Panc1 (cell line): ENCODE measurements at regions not wholly inside any gene's neighbourhood (a gene's known extent, or its start where the extent isn't known, plus 50 kb on each side); places are given as distances from the start of the nearest gene placed in this dataset.

ENCODE experiments used
- ATAC-seq: fragments of 200-7000 bp; cut with Tn5 transposase; 2 replicates; pipeline ENCODE4 v1.9.1; 2020; ENCODE audit warnings: mild to moderate bottlenecking, moderate library complexity
- BruUV-seq: library from RNA; stranded (reverse); fragments of 400-500 nt; replicated peaks from 2 replicates; lab custom pipeline; 2021; lab: Mats Ljungman, UMichigan
- CTCF ChIA-PET: fragments of 300-600 bp; sonication (Branson Sonifier 250); formaldehyde crosslinking; loops from one replicate; lab custom pipeline; 2022; ENCODE audit warnings: antibody characterized with exemption; lab: Charles Lee
- POLR2A ChIA-PET: fragments of 300-600 bp; sonication (Branson Sonifier 250); formaldehyde crosslinking; loops from one replicate; lab custom pipeline; 2022; ENCODE audit warnings: antibody characterized with exemption; lab: Charles Lee
- DNase-seq: peaks from one replicate; pipeline ENCODE4 v3.0.0-alpha.2; 2010; ENCODE audit warnings: low read depth, low spot score
- H3K27ac ChIP-seq: 2 replicates; pipeline ENCODE4 v1.5.1; 2011; ENCODE audit warnings: mild to moderate bottlenecking, low read length, inconsistent platforms
- H3K27me3 ChIP-seq: fragments of 200-500 bp; sonication (Bioruptor generic); 2 replicates; pipeline ENCODE4 v1.6.0; 2014; ENCODE audit warnings: low read length, inconsistent platforms; ENCODE audit not compliant: control insufficient read depth, insufficient read depth
- H3K36me3 ChIP-seq: fragments of 200-500 bp; sonication (Bioruptor generic); 2 replicates; pipeline ENCODE4 v1.5.1; 2014; ENCODE audit warnings: inconsistent platforms, mild to moderate bottlenecking, low read length, moderate library complexity; ENCODE audit not compliant: control insufficient read depth, insufficient read depth
- H3K4me1 ChIP-seq: 2 replicates; pipeline ENCODE4 v1.5.1; 2011; ENCODE audit warnings: inconsistent platforms, mild to moderate bottlenecking, low read length, moderate library complexity; ENCODE audit not compliant: control insufficient read depth, insufficient read depth
- H3K4me3 ChIP-seq, 2 experiments: 2 replicates each; pipeline ENCODE4 v1.5.1; 2011 to 2012; ENCODE audit warnings: low read depth in 2 of 2, low read length in 2 of 2, mild to moderate bottlenecking in 2 of 2, inconsistent platforms in 1 of 2, moderate library complexity in 1 of 2
- H3K9me3 ChIP-seq: fragments of 200-500 bp; sonication (Bioruptor generic); 2 replicates; pipeline ENCODE4 v1.5.1; 2014; ENCODE audit warnings: low read depth, mild to moderate bottlenecking, inconsistent platforms, low read length, moderate library complexity; ENCODE audit not compliant: control insufficient read depth, insufficient read depth
- POLR2AphosphoS5 ChIP-seq: IDR thresholded peaks from 2 replicates; pipeline ENCODE4 v1.6.1; 2012; ENCODE audit warnings: mild to moderate bottlenecking, low read depth, low read length, moderate library complexity
- SIN3A ChIP-seq: IDR thresholded peaks from 2 replicates; pipeline ENCODE4 v1.6.1; 2012; ENCODE audit warnings: low read depth, mild to moderate bottlenecking, low read length, moderate library complexity, borderline replicate concordance; ENCODE audit not compliant: insufficient read depth
- TCF7L2 ChIP-seq: IDR thresholded peaks from 2 replicates; pipeline ENCODE4 v1.6.1; 2011; ENCODE audit warnings: mild to moderate bottlenecking, low read depth, low read length, inconsistent platforms
- in situ Hi-C: cut with HindIII; loops from 2 replicates; pipeline ENCODE4 v1.10.0; 2016; ENCODE audit warnings: low sequenced_read_pairs, low pct_unique_long_range_greater_than_20kb
- intact Hi-C: fragments of 100-400 bp; cut with micrococcal nuclease; formaldehyde crosslinking; loops from one replicate; pipeline ENCODE4 v1.10.0; 2022; ENCODE audit not compliant: unreplicated experiment
- TF ChIP-seq, protein P1 (sequence below), 2 experiments: IDR thresholded peaks; 2 replicates each; pipeline ENCODE4 v1.6.1; 2011 to 2012; ENCODE audit warnings: low read depth in 2 of 2, control low read depth in 1 of 2, low read length in 1 of 2, mild to moderate bottlenecking in 1 of 2, moderate library complexity in 1 of 2; ENCODE audit not compliant: insufficient read depth in 1 of 2
- TF ChIP-seq, protein P2 (sequence below): fragments of 450-650 bp; IDR thresholded peaks from 2 replicates; pipeline ENCODE4 v1.5.1; 2017; ENCODE audit warnings: mild to moderate bottlenecking

DNA sequence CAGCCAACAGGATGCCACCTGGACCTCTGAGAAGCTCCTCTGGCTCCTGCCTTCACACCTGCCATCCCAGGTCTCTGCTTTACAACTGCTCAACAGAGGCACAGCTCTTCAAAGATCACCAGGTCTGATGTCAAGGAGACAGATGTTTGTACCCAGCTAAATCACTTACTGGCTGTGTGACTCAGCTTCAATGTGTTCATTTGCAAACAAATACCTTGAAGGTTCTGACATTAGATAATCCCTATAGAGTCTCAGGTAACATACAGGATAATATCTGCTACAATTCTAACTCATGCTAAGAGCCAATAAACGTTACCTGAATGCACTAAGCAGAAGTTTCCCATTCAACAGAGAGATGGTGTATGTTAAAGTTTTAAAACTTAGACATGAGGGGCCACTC lies 163.4 kb upstream of the IGF1R start:
- no peak for ATAC-seq
- no TSS peak for BruUV-seq
- Histone ChIP-seq H3K27ac (no peak overlapping the region), H3K9me3 (peaks cover 3% of the 10 kb centered on the region; the same call in 1 of the 2 replicates), H3K36me3 (no peaks in the 10 kb centered on the region), H3K27me3 (no peaks in the 10 kb centered on the region; the same call in 1 of the 2 replicates), H3K4me3 (no peak overlapping the region), H3K4me1 (no peaks in the 10 kb centered on the region)
- ChIA-PET POLR2A (no interaction called here), CTCF (no interaction called here)
- TF ChIP-seq POLR2AphosphoS5 (no peak), SIN3A (no peak), TCF7L2 (no peak)
- TF ChIP-seq, protein P1, sequence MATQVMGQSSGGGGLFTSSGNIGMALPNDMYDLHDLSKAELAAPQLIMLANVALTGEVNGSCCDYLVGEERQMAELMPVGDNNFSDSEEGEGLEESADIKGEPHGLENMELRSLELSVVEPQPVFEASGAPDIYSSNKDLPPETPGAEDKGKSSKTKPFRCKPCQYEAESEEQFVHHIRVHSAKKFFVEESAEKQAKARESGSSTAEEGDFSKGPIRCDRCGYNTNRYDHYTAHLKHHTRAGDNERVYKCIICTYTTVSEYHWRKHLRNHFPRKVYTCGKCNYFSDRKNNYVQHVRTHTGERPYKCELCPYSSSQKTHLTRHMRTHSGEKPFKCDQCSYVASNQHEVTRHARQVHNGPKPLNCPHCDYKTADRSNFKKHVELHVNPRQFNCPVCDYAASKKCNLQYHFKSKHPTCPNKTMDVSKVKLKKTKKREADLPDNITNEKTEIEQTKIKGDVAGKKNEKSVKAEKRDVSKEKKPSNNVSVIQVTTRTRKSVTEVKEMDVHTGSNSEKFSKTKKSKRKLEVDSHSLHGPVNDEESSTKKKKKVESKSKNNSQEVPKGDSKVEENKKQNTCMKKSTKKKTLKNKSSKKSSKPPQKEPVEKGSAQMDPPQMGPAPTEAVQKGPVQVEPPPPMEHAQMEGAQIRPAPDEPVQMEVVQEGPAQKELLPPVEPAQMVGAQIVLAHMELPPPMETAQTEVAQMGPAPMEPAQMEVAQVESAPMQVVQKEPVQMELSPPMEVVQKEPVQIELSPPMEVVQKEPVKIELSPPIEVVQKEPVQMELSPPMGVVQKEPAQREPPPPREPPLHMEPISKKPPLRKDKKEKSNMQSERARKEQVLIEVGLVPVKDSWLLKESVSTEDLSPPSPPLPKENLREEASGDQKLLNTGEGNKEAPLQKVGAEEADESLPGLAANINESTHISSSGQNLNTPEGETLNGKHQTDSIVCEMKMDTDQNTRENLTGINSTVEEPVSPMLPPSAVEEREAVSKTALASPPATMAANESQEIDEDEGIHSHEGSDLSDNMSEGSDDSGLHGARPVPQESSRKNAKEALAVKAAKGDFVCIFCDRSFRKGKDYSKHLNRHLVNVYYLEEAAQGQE (IDR thresholded peaks at IDR 0.05; ENCODE audit: insufficient read depth in 1 of 2, low read depth in 2 of 2, low read length in 1 of 2) = no peak
- TF ChIP-seq, protein P2, sequence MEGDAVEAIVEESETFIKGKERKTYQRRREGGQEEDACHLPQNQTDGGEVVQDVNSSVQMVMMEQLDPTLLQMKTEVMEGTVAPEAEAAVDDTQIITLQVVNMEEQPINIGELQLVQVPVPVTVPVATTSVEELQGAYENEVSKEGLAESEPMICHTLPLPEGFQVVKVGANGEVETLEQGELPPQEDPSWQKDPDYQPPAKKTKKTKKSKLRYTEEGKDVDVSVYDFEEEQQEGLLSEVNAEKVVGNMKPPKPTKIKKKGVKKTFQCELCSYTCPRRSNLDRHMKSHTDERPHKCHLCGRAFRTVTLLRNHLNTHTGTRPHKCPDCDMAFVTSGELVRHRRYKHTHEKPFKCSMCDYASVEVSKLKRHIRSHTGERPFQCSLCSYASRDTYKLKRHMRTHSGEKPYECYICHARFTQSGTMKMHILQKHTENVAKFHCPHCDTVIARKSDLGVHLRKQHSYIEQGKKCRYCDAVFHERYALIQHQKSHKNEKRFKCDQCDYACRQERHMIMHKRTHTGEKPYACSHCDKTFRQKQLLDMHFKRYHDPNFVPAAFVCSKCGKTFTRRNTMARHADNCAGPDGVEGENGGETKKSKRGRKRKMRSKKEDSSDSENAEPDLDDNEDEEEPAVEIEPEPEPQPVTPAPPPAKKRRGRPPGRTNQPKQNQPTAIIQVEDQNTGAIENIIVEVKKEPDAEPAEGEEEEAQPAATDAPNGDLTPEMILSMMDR = no peak
- no peak for DNase-seq
- in situ Hi-C loops = no loop called here
- intact Hi-C loops = no loop called here

DNA sequence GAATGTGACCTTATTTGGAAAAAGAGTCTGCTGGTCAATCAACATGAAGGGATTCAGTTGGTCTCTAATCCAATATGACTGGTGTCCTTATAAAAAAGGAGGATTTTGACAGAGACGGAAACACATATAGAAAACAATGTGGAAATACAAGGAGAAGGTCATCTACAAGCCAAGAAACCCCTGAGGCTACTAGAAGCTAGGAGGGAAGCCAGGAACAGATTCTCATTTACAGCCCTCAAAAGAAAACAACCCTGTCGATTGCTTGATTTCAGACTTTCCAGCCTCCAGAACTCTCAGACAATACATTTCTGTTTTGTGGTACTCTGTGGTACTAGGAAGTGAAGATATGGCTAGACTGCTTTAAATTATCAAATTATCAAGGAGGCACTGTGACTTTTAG lies 162.9 kb upstream of the IGF1R start:
- TF ChIP-seq SIN3A (no peak), POLR2AphosphoS5 (no peak), TCF7L2 (no peak)
- TF ChIP-seq, protein P1 (IDR thresholded peaks at IDR 0.05; ENCODE audit: insufficient read depth in 1 of 2, low read depth in 2 of 2, low read length in 1 of 2) = no peak
- TF ChIP-seq, protein P2 = no peak
- Histone ChIP-seq H3K4me1 (no peaks in the 10 kb centered on the region), H3K9me3 (peaks cover 3% of the 10 kb centered on the region; the same call in 1 of the 2 replicates), H3K27me3 (no peaks in the 10 kb centered on the region; the same call in 1 of the 2 replicates), H3K36me3 (no peaks in the 10 kb centered on the region), H3K27ac (no peak overlapping the region), H3K4me3 (no peak overlapping the region)
- CTCF ChIA-PET = no interaction called here
- DNase-seq (no peak), ATAC-seq (no peak)
- POLR2A ChIA-PET = no interaction called here
- BruUV-seq = no TSS peak
- in situ Hi-C loops (no loop called here), intact Hi-C loops (no loop called here)
